Stimulated activated CD4-positive, alpha-beta T cell treated with anti-CD3 and anti-CD28 coated beads, Interleukin-1b, Interleukin-23, amount 100 ng/mL, for 48 hours (primary cell): ENCODE measurements at regions not wholly inside any gene's neighbourhood (a gene's known extent, or its start where the extent isn't known, plus 50 kb on each side); places are given as distances from the start of the nearest gene placed in this dataset.

Source experiments
- DNase-seq: peaks from one replicate; pipeline ENCODE4 v3.0.0-alpha.2; 2020

DNA sequence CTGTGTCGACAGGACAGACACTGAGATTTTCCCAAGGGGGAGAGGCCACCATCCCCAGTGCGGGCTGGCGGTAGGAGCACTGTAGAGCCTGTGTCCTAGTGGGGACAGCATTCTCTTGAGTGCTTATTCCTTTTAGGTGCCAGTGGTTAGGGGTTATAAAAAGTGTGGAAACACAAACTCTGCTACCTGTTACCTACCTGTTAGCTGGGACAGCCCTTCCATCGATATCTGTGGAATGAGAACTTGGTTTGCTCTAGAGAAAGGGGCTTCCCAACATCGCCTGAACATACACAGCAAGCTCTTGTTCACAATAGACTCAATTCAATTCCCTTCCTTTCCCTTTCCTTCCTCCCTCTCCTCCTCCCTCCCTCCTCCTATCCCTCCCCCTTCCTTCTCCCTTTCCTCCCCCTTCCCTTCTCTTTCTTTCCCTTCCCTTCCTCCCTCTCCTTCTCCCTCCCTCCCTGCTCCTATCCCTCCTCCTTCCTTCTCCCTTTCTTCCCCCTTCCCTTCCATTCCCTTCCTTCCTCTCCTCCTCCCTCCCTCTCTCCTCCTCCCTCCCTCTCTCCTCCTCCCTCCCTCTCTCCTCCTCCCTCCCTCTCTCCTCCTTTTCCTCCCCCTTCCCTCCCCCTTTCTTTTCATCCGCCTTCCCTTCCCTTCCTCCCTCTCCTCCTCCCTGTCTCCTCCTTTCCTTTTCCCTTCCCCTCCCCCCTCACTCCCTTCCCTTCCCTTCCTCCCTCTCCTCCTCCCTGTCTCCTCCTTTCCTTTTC, 188.5 kb downstream of the URI1 start:
- no peak for DNase-seq

- no peak for DNase-seq
Observed at GRCh38 chr19:30131246-30131645, 189.2 kb downstream of the URI1 start.

GRCh38 chr19:30131722-30132291, 189.8 kb downstream of the URI1 start:
- no peak for DNase-seq

- no peak for DNase-seq
Observed at GRCh38 chr19:30132343-30133075, 190.5 kb downstream of the URI1 start.

DNA sequence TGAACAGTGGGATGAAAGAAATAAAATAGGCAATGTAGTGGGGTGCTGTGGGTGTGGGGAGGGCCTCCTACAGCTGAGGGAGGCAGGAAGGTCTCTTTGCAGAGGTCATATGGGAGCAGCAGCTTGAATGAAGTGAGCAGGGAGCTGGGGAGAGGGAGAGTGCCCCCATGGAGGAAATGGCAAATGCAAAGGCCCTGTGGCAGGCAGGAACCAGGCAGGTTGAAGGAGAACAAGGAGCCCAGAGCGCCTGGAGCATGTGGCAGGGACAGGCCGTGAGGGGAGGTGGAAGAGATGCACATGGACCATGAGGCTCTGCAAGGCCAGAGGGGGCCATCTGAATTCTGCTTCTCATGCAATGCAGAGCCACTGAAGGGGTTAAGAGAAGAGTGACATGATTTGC, 191.8 kb downstream of the URI1 start:
- DNase-seq, result no peak

DNA sequence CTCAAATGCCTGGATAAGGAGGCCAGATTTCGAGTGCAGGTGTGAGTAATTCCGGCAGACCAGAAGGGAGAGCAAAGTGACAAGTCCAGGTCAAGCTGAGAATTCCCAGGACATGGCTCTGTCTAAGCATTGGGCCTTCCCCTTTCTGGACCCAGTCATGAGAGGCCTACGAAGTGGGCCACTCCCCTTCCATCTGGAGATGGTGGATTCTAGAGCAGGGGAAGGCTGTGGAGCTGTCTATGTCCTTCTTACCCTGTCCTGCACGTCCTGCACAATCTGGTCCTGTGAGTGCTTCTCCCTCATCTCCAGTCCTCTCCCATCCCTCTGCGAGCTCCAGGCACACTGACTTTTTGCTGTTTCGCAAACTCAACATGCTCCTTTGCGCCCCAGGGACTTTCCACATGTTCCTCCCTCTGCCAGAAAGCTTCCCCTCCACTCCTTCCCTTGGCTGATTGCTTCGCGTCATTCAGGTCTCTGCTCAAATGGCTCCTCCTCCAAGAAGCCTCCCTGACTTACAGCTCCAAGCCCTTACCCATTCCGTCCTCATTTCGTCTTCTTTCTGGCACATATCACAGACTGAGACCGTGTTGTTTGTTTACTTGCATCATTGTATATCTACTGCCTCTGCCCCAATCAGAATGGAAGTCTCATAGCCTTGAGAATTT, 193.2 kb downstream of the URI1 start:
- no peak for DNase-seq

- DNase-seq, result no peak
Observed at GRCh38 chr19:30135797-30136196, 193.8 kb downstream of the URI1 start.

DNA sequence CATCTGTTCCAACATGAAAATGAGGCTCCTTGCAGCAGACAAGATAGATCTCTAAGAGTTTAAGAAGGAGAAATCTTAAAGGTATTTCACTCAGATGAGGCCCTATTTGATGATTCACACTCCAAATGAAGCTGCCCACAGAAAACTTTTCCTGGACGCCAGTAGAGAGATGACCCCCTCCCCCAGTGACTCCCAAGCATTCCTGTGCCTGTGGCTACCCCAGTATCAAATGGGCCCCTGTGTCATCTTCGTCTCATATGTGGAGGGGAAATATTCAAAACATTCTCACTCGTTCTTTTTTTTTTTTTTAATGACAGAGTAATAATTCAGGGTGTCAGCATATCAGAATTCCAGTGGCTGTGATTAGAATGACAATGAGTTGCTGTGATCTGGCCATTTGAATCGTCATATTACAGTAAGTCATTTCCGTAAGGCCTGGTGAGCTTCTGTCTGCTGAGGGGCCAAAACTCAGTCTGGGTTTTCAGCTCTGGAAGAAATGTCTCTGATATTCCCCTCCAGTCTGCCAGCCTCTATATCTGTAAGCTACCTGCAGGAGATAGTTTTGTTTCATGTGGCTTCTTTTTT, 194.7 kb downstream of the URI1 start:
- DNase-seq, result no peak

GRCh38 chr19:30137747-30138146, 195.7 kb downstream of the URI1 start:
- no peak for DNase-seq

DNA sequence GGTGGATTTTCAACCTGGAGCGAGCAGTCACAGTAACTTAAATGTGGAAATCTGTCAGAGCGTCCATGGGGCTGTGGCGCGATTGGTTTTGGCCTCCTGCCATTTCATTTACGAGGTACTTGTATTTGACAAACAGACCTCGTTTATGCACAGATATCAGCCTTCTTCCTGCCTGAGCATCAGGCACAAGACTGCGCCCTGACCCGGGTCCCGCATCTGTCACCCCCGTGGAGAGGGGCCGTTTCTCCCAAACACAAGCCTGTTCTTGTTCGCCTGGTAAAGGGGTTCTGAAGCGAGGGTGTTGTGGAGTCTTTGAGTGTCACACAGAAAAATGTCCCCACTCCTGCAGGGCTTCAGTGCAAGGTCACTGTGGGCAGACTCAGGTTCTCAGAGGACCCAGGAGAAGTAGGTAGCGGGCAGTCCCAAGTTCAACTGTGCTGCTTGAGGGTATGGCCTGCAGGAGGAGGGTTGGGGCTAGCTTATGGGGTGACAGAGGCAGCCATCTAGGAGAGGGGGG, 202.3 kb downstream of the URI1 start:
- no peak for DNase-seq

DNA sequence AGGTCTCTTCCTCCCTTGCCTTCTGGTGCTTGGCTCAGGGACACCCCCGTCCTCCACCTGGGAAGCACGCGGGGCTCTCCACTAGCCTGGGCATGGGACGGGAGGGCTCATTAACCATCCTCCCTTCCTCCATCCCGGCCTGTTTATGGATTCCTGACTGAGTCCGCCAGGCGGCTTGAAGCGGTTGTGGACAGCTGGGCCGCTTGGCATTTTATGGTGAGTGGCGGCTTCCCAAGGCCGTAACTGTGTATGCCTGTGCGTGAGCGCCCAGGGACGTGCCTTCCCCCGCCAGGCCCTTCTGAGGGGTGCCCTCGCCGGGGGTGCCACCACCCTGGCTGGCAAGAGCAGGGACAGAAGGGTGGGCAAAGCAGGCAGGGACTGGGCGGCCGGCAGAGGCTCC, 202.8 kb downstream of the URI1 start:
- no peak for DNase-seq

- DNase-seq, result no peak
Observed at GRCh38 chr19:30145467-30145866, 203.4 kb downstream of the URI1 start.

DNA sequence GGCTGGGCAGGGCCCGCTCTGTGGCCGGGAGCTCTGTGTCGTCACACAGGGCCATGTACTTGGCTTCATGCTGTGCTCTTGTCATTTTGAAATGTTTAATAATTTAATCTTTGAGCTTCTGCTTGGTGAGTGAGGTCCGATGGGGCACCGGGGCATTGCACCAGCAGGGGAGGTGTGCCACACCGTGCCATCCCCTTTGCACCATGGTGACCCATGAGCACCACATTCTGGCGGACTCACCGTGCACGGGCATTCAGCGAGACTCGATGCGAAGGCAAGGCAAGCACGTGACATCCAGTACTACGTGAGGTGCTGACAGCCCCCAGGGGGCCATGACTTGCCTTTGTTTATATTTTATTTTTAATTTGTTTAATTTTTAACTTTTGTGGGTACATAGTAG, 204.3 kb downstream of the URI1 start:
- DNase-seq, result no peak

- no peak for DNase-seq
Observed at GRCh38 chr19:30148039-30148790, 206.2 kb downstream of the URI1 start.

- no peak for DNase-seq
Observed at GRCh38 chr19:30148803-30149202, 206.8 kb downstream of the URI1 start.

GRCh38 chr19:30149300-30149699, 207.3 kb downstream of the URI1 start:
- no peak for DNase-seq

- no peak for DNase-seq
Observed at GRCh38 chr19:30150626-30151025, 208.6 kb downstream of the URI1 start.

- DNase-seq, result no peak
Observed at GRCh38 chr19:30151081-30151480, 209.0 kb downstream of the URI1 start.

- no peak for DNase-seq
Observed at GRCh38 chr19:30152510-30153291, 210.7 kb downstream of the URI1 start.

DNA sequence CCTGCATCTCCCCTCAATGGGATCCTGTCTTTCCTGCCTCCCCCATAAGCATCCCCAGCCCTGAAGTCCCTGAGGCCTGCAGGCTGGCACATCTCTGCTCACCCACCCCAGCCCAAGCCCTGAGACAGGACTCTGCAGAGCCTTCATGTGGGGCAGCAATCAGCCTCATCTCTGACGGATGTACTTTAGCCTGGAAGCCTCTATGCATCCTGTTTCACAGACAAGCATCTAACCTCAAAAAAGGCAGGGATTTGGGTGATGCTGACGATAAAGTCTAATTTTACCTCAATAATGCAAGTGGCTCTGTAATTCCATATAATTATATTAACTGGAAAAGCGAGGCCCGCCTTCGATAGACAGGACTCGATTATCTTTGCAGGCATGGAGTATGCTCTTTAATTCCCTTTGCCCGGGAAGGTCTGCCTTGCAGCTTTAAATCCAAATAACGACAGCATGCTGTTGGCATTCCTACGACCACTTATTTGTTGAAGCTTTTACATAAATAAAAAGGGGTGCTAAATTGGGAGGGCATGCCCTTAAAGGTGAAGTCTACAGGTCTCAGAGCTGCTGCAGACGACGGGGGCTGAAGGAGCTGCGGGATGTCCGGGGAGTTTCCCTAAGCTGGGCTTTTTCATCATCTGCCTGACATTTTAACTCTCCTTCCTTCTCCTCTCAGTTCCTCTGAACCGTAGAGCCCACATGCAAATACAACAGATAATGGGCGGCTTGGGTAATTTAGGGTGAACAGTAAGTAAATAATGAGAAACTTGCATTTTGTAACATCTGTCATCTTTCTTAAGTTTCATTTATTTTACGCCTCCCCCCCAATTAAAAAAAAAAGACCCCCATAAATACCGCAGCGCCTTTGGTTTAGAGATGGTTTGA, 211.5 kb downstream of the URI1 start:
- no peak for DNase-seq
